Fibroblast of the aortic adventitia (primary cell): ENCODE measurements at regions not wholly inside any gene's neighbourhood (a gene's known extent, or its start where the extent isn't known, plus 50 kb on each side); places are given as distances from the start of the nearest gene placed in this dataset.

Experiments used
- DNase-seq: peaks from one replicate; pipeline ENCODE4 v3.0.0-alpha.2; 2010; ENCODE audit warnings: low read depth
- H3K4me3 ChIP-seq: 2 replicates; pipeline ENCODE4 v1.5.1; 2011; ENCODE audit warnings: low read depth, mild to moderate bottlenecking, control low read depth, low read length, moderate library complexity
- TF ChIP-seq, protein P1 (sequence below): IDR thresholded peaks from 2 replicates; pipeline ENCODE4 v1.5.1; 2011; ENCODE audit warnings: mild to moderate bottlenecking, low read length, control low read depth, inconsistent platforms; ENCODE audit not compliant: insufficient read depth

DNA sequence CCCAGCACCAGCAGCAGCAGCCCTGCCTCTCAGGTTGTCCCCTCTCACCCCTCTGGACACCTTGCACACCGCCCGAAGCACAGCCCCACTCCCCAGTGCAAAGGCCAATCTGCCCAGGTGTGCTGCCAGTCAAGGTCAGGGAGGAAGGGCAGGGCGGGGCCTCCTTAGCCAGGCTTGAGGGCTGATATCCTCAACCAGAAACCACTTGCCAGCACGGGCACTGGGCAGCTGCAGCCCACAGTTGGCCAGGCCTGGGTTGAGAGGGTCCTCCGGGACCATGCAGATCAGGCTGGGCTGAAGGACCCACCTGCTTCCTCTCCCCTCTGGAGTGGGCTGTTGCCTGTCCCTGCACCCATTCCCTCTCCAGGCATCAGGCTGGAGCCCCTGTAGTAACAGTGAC, 588.3 kb downstream of the NPHP4 start:
- TF ChIP-seq, protein P1, sequence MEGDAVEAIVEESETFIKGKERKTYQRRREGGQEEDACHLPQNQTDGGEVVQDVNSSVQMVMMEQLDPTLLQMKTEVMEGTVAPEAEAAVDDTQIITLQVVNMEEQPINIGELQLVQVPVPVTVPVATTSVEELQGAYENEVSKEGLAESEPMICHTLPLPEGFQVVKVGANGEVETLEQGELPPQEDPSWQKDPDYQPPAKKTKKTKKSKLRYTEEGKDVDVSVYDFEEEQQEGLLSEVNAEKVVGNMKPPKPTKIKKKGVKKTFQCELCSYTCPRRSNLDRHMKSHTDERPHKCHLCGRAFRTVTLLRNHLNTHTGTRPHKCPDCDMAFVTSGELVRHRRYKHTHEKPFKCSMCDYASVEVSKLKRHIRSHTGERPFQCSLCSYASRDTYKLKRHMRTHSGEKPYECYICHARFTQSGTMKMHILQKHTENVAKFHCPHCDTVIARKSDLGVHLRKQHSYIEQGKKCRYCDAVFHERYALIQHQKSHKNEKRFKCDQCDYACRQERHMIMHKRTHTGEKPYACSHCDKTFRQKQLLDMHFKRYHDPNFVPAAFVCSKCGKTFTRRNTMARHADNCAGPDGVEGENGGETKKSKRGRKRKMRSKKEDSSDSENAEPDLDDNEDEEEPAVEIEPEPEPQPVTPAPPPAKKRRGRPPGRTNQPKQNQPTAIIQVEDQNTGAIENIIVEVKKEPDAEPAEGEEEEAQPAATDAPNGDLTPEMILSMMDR, result no peak
- no peak for DNase-seq
- H3K4me3 ChIP-seq, result no peak overlapping the region

DNA sequence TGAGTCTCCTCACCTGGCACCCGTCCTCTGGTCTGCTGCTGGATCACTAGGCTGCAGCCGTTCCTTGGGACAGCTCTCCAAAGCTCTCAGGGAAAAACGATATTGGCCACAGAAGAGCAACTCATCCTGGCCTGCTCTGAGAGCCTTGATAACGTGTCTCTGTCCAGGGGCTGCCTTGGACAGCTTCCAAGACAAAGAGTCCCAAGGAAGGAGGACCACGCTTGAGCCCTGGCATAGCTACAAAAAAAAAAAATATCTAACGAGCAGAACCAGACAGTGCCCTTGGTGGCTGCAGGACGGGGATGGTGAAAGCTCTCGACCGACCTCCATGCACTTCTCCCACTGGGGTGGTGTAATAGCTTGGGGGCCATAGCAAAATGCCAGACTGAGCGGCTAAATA, 589.6 kb downstream of the NPHP4 start:
- no peak overlapping the region for H3K4me3 ChIP-seq
- DNase-seq, result no peak
- TF ChIP-seq, protein P1, result no peak

DNA sequence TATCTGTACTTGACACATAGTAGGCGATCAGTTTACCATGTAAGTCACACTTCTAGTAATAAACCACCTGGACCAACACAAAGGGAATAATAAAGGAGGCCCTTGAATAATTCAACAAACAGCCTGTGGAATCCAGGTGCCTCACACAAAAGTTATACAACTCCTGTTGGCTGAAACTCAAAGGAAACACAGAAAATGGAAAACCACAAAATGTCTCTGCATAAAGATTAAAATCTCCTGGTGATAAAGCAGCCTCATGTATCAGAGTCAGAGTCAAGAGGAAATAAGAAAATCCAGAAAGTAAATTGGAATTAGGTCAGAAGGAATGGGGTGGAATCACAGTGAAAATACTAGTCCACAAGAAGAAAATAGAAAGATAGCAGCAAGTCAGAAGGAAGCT, 592.5 kb downstream of the NPHP4 start:
- DNase-seq, result no peak
- TF ChIP-seq, protein P1, result no peak
- no peak overlapping the region for H3K4me3 ChIP-seq

DNA sequence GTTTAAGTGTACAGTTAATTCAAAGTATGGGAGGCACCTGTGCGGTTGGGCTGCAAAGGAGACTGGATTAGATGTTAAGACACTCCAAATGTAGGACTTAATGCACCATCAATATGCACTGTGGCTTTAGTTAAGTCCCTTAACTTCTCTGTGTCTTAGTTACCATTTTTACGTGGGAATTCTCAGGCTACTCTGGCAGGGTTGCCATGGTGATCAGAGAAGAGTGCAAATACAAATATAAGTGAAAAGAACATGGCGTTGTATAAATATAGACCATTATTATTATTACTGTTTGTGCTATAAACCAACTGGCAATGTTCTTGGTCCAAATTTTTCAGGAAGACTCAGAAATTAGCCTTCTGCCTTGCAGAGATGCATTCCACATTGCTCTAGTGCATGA, 595.6 kb downstream of the NPHP4 start:
- TF ChIP-seq, protein P1, result no peak
- no peak overlapping the region for H3K4me3 ChIP-seq
- no peak for DNase-seq

DNA sequence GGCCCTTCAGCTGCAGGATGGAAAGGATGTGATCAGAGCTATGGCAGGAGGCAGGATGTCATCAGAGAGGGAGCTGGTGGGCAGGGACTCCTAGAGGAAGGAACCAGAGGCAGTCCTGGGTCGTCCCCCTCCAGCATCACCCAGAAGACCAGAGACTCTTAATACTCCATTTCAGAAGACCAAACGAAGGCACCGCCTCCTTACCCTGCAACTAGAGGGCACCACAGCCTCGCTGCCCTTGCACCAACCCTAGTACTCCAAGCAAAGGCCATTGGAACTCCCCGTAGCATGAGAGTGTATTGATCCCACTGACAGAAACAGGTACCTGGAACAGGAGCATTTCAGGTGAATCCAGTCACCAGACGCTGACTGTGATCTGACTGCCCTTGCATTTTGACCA, 598.1 kb downstream of the NPHP4 start:
- TF ChIP-seq, protein P1, result no peak
- no peak for DNase-seq

DNA sequence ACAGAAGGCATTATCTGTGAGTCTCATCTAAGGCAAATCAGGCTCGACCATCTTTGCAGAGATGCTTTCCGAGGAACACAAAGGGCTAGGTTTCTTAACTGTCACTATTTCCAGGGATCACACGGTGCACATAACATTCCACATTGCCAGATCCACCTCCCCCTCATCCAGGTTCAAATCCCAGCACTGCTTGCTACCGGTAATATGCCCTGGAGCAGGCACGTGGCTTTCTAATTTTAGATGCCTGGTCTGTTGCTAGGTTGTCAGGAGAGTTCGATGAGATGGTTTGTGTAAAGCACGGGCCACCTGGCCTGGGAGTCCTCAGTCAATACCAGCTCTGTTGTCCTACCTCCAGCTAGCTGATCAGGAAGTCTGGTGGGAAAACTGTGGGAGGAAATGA, 598.6 kb downstream of the NPHP4 start:
- no peak overlapping the region for H3K4me3 ChIP-seq
- DNase-seq, result no peak
- TF ChIP-seq, protein P1, result no peak

More for the DNA sequence above, 598.1 kb downstream of the NPHP4 start:
- H3K4me3 ChIP-seq, result no peak overlapping the region

DNA sequence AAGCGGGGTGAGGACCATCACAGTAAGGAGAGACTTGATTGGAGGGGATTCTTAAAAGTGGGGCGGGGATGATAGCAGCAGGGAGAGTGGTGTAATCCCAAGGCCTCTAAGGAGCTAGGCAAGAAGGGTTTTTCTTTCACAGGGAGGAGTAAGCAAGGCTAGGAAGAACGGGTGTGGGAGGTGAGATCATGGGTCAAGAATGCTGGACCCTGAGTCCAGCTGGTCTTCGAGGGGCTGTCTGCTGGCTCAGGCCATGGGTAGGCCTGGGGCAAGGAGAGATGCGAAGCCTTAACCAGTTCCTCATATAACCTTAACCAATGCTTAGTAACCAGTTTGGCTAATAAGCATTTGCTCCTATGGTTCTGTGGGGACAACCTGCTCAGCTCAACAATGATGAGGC, 599.1 kb downstream of the NPHP4 start:
- no peak overlapping the region for H3K4me3 ChIP-seq
- TF ChIP-seq, protein P1, result no peak
- no peak for DNase-seq
